Neuronal stem cell (in vitro differentiated cells): ENCODE measurements at regions not wholly inside any gene's neighbourhood (a gene's known extent, or its start where the extent isn't known, plus 50 kb on each side); places are given as distances from the start of the nearest gene placed in this dataset.
"Not testable (repeated sequence)": the region's sequence is repeated elsewhere in the genome, so short reads cannot be mapped to it uniquely, and the experiment has no call there.

Experiments
- DNase-seq: peaks from one replicate; pipeline ENCODE4 v3.0.0-alpha.2; 2013; ENCODE audit warnings: low spot score
- H2AFZ ChIP-seq: one replicate; pipeline ENCODE4 v1.6.1; 2013; ENCODE audit warnings: mild to moderate bottlenecking, low read length, inconsistent platforms
- H2AK5ac ChIP-seq: 2 replicates; pipeline ENCODE4 v1.6.1; 2013; ENCODE audit warnings: low read depth, mild to moderate bottlenecking, inconsistent platforms, low read length, moderate library complexity, mixed read lengths
- H2BK120ac ChIP-seq: 2 replicates; pipeline ENCODE4 v1.6.1; 2013; ENCODE audit warnings: low read depth, mild to moderate bottlenecking, inconsistent platforms, low read length, moderate library complexity, mixed read lengths
- H2BK12ac ChIP-seq: one replicate; pipeline ENCODE4 v1.6.1; 2013; ENCODE audit warnings: low read length, inconsistent platforms
- H2BK15ac ChIP-seq: 2 replicates; pipeline ENCODE4 v1.6.1; 2013; ENCODE audit warnings: mild to moderate bottlenecking, low read length, inconsistent platforms, mixed read lengths
- H2BK5ac ChIP-seq: one replicate; pipeline ENCODE4 v1.6.1; 2013; ENCODE audit warnings: inconsistent platforms, mild to moderate bottlenecking, low read length, moderate library complexity
- H3K14ac ChIP-seq: one replicate; pipeline ENCODE4 v1.6.1; 2013; ENCODE audit warnings: low read length, inconsistent platforms
- H3K18ac ChIP-seq: 2 replicates; pipeline ENCODE4 v1.6.1; 2013; ENCODE audit warnings: low read length, inconsistent platforms
- H3K23ac ChIP-seq: 2 replicates; pipeline ENCODE4 v1.6.1; 2013; ENCODE audit warnings: low read depth, mild to moderate bottlenecking, mixed read lengths, low read length, inconsistent platforms; ENCODE audit not compliant: poor library complexity
- H3K27ac ChIP-seq: replicated peaks from 3 replicates; pipeline ENCODE4 v1.5.1; 2013; ENCODE audit warnings: low read length, inconsistent platforms
- H3K27me3 ChIP-seq, 3 experiments: 2 replicates each; pipeline ENCODE4 v1.6.1; 2013; ENCODE audit warnings: low read length in 3 of 3, mild to moderate bottlenecking in 2 of 3, inconsistent platforms in 1 of 3, low read depth in 1 of 3, mixed read lengths in 1 of 3, moderate library complexity in 1 of 3; ENCODE audit not compliant: control insufficient read depth in 3 of 3, insufficient read depth in 3 of 3
- H3K36me3 ChIP-seq, 2 donors: replicated peaks in 1 of 2; 2 replicates each; pipeline ENCODE4 v1.6.1; 2013; ENCODE audit warnings: low read length in 2 of 2; ENCODE audit not compliant: control insufficient read depth in 2 of 2, insufficient read depth in 2 of 2
- H3K4ac ChIP-seq: 2 replicates; pipeline ENCODE4 v1.6.1; 2013; ENCODE audit warnings: inconsistent platforms, mild to moderate bottlenecking, low read length, moderate library complexity
- H3K4me1 ChIP-seq, 2 donors: 1 replicate in 1 of 2; 2 replicates in 1 of 2; pipeline ENCODE4 v1.6.1; 2013; ENCODE audit warnings: low read length in 2 of 2, low read depth in 1 of 2; ENCODE audit not compliant: control insufficient read depth in 2 of 2, insufficient read depth in 1 of 2
- H3K4me2 ChIP-seq: one replicate; pipeline ENCODE4 v1.6.1; 2013; ENCODE audit warnings: mild to moderate bottlenecking, low read length, inconsistent platforms; ENCODE audit not compliant: insufficient read depth, poor library complexity, severe bottlenecking
- H3K4me3 ChIP-seq, 2 donors: 2 replicates each; pipeline ENCODE4 v1.5.1; 2013; ENCODE audit warnings: low read length in 2 of 2, mild to moderate bottlenecking in 2 of 2, inconsistent platforms in 1 of 2, moderate library complexity in 1 of 2
- H3K79me1 ChIP-seq: one replicate; pipeline ENCODE4 v1.6.1; 2013; ENCODE audit warnings: low read depth, mild to moderate bottlenecking, inconsistent platforms, low read length, moderate library complexity
- H3K9ac ChIP-seq: one replicate; pipeline ENCODE4 v1.6.1; 2013; ENCODE audit warnings: mild to moderate bottlenecking, low read depth, low read length, inconsistent platforms; ENCODE audit not compliant: poor library complexity
- H3K9me3 ChIP-seq, 2 donors: replicated peaks in 1 of 2; 2 replicates each; pipeline versions ENCODE3 to v1.6.1; 2013; ENCODE audit warnings: low read length in 2 of 2, mild to moderate bottlenecking in 2 of 2, inconsistent platforms in 1 of 2, low read depth in 1 of 2, mixed read lengths in 1 of 2, moderate library complexity in 1 of 2; ENCODE audit not compliant: control insufficient read depth in 2 of 2, insufficient read depth in 1 of 2
- H4K8ac ChIP-seq: one replicate; pipeline ENCODE4 v1.6.1; 2013; ENCODE audit warnings: low read depth, mild to moderate bottlenecking, inconsistent platforms, low read length, moderate library complexity
- H4K91ac ChIP-seq: one replicate; pipeline ENCODE4 v1.6.1; 2013; ENCODE audit warnings: low read length, low read depth, mild to moderate bottlenecking, inconsistent platforms; ENCODE audit not compliant: poor library complexity
- WGBS, 2 donors: extraction: QIAGEN DNeasy Blood & Tissue Kit; methylation state at CpG; one replicate each; pipeline ENCODE4 v1.1.7; 2013; ENCODE audit warnings: missing lambda C conversion rate in 2 of 2, mixed read lengths in 1 of 2; ENCODE audit not compliant: insufficient read length in 2 of 2, insufficient replicate concordance in 1 of 2; ENCODE audit errors: extremely low coverage in 2 of 2; 5-methylcytosine and 5-hydroxymethylcytosine counted together

DNA sequence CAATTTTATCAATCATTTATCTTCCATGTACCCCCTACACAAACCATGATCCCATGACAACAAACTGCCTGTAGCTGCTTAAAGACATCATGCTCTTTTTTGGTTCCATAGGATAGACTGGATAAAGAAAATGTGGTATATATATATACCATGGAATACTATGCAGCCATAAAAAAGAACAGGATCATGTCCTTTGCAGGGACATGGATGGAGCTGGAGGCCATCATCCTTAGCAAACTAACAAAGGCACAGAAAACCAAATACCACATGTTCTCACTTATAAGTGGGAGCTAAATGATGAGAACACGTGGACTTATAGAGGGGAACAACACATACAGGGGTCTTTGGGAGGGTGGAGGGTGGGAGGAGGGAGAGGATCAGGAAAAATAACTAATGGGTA, 577.2 kb downstream of the KCNJ2 start:
- H2AFZ ChIP-seq, H3K4me3 ChIP-seq, DNase-seq, H3K27me3 ChIP-seq, H3K14ac ChIP-seq, H2AK5ac ChIP-seq, H3K79me1 ChIP-seq, H3K9me3 ChIP-seq, H3K4me1 ChIP-seq, H4K8ac ChIP-seq, H2BK120ac ChIP-seq, H4K91ac ChIP-seq, H2BK15ac ChIP-seq, H3K27ac ChIP-seq, H3K18ac ChIP-seq, H3K23ac ChIP-seq, H3K4ac ChIP-seq, H2BK12ac ChIP-seq, H3K36me3 ChIP-seq, H3K9ac ChIP-seq, H3K4me2 ChIP-seq, H2BK5ac ChIP-seq: not testable (repeated sequence)
- no CpG with 5 or more reads among the region's 1 CpG for WGBS, 2 donors

DNA sequence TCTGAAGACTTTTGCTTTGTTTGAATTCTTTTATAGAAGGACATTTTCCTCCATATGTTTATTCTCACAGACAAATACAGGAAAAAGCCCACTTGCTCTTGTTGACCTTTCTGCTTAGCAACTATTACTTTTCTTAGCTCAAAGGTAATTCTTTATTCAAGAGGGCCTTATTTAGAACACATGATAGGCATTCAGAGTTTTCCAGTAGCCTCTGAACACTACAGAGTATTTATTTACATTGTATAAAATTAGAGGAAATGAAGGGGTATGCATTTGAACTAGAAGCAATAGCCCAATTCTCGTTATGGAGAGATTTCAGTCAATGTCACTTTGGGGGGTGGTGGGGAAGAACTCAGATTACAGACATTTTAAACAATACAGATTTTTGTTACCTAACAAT, 581.7 kb downstream of the KCNJ2 start:
- Histone ChIP-seq H2BK15ac (no peak overlapping the region), H2AK5ac (no peak overlapping the region), H4K8ac (no peak overlapping the region), H3K9ac (no peak overlapping the region), H3K27ac (no peak overlapping the region), H2BK5ac (no peak overlapping the region), H3K4me3 (no peak overlapping the region), H3K9me3 (peaks cover 0 to 5% of the 10 kb centered on the region in 2 donors), H4K91ac (no peak overlapping the region), H3K14ac (no peak overlapping the region), H3K4me2 (no peak overlapping the region), H2AFZ (peak overlapping the region; percentile 43), H3K23ac (no peak overlapping the region), H3K4ac (no peak overlapping the region), H3K18ac (no peak overlapping the region), H3K36me3 (no peaks in the 10 kb centered on the region), H2BK12ac (no peak overlapping the region), H3K27me3 (no peaks in the 10 kb centered on the region), H3K79me1 (no peaks in the 10 kb centered on the region), H3K4me1 (peaks cover 2 to 3% of the 10 kb centered on the region in 2 donors), H2BK120ac (no peak overlapping the region)
- no CpG with 5 or more reads among the region's 1 CpG for WGBS, 2 donors
- no peak for DNase-seq

DNA sequence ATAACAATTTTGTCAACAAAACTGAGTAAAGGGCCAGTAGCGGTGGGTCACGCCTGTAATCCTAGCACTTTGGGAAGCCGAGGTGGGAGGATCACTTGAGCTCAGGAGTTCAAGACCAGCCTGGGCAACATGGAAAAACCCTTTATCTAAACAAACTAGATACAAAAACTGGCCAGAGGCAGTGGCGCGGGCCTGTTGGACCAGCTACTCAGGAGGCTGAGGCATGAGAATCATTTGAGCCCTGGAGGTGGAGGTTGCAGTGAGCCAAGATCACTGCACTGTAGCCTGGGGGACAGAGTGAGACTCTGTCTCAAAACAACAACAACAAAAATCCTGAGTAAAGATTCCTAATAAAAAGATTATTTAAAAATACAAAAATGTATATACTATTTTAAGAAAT, 583.1 kb downstream of the KCNJ2 start:
- not testable (repeated sequence) for H3K9me3 ChIP-seq, H4K8ac ChIP-seq, H3K4me2 ChIP-seq, H2AFZ ChIP-seq, DNase-seq, H2BK120ac ChIP-seq, H3K4me3 ChIP-seq, H4K91ac ChIP-seq, H3K27me3 ChIP-seq, H2BK15ac ChIP-seq, H3K23ac ChIP-seq, H3K27ac ChIP-seq, H3K36me3 ChIP-seq, H3K4ac ChIP-seq, H3K79me1 ChIP-seq, H3K4me1 ChIP-seq, H2BK5ac ChIP-seq, H2AK5ac ChIP-seq, H3K9ac ChIP-seq, H3K14ac ChIP-seq, H2BK12ac ChIP-seq, H3K18ac ChIP-seq
- WGBS, 2 donors: no CpG with 5 or more reads among the region's 5 CpGs

DNA sequence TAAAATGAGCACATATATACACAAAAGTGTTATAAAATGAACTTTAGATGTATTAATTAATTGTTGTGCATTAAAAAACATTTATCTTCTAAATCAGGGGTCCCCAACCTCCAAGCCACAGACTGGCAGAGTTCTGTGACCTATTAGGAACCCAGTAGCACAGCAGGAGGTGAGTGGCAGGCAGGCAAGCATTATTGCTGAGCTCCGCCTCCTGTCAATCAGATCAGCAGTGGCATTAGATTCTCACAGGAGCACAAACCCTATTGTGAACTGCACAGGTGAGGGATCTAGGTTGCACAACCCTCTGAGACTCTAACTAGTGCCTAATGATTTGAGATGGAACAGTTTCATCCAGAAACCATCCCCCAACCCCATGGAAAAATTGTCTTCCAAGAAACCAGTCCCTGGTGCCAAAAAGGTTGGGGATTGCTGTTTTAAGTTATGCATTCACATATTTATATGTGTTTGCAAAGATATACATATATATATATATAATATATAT, 583.7 kb downstream of the KCNJ2 start:
- Histone ChIP-seq H3K9me3 (peaks cover 0 to 5% of the 10 kb centered on the region in 2 donors), H3K4me1 (peaks cover 2 to 3% of the 10 kb centered on the region in 2 donors), H2BK120ac (no peak overlapping the region), H2AFZ (no peak overlapping the region), H2AK5ac (no peak overlapping the region), H3K14ac (no peak overlapping the region), H4K8ac (no peak overlapping the region), H3K27me3 (no peaks in the 10 kb centered on the region), H2BK15ac (no peak overlapping the region), H3K9ac (no peak overlapping the region), H3K27ac (no peak overlapping the region), H3K4me2 (no peak overlapping the region), H3K23ac (no peak overlapping the region), H3K18ac (no peak overlapping the region), H3K79me1 (no peaks in the 10 kb centered on the region), H3K36me3 (no peaks in the 10 kb centered on the region), H2BK5ac (no peak overlapping the region), H4K91ac (no peak overlapping the region), H3K4ac (no peak overlapping the region), H3K4me3 (no peak overlapping the region), H2BK12ac (no peak overlapping the region)
- DNase-seq: peak; percentile 12
- no CpG with 5 or more reads among the region's 1 CpG for WGBS, 2 donors
